ENCODE measurements at regions not wholly inside any gene's neighbourhood (a gene's known extent, or its start where the extent isn't known, plus 50 kb on each side); places are given as distances from the start of the nearest gene placed in this dataset.

DNA sequence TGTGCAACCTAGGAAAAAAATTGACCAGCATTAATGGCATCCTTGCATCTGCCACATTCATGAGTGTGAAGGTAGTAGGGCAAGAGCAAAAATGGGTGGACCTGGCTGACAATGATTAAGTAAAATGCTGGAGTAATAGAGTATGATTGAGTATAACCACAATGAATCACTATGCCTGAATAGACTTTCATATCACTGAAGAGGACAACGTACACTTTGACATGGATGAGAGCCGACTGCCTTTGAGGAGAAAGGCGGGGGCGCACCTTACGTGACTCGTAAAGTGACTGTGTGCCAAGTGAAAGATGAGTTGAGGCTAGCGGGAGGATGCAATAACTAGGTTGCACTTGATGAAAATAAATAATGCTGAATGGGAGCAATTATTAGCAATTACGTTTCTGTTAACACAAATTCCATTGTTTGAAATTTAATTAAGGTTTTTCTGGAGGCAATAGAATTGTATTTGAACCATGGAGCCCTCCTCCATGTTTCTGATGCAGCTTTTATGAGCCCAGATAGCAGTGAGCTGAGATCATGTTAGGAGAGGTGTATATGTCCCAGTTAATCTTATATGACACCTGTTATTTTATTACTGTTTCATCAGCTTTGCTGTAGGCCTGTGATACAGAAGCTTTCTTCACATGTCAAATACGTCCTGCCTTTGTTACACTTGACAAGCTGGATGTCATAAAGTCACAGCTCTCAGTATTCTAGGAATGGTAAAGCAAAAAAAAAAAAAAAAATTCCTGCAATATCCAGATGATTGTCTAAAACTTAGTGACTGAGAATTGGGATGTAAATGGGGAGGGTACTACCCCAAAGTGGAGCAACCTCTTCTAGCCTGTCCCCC lies 596.5 kb downstream of the NXPH1 start:
- Histone ChIP-seq H3K9ac (ENCODE audit: control insufficient read depth, extremely low read depth, insufficient read depth, low read length) (no peak overlapping the region), H3K27ac (ENCODE audit: control insufficient read depth, insufficient read depth, low read length) (no peak overlapping the region), H3K36me3 (ENCODE audit: control insufficient read depth in 2 of 2, extremely low read depth in 1 of 2, insufficient read depth in 2 of 2, low read length in 2 of 2) (no peaks in the 10 kb centered on the region), H3K4me2 (ENCODE audit: control insufficient read depth, extremely low read depth, insufficient read depth, low read depth, low read length) (no peak overlapping the region), H3K9me3 (ENCODE audit: control insufficient read depth, low read depth, low read length) (no peaks in the 10 kb centered on the region), H3K27me3 (ENCODE audit: control insufficient read depth, extremely low read depth, insufficient read depth, low read length) (no peaks in the 10 kb centered on the region), H3K4me3 (ENCODE audit: control insufficient read depth in 2 of 3, extremely low read depth in 1 of 3, insufficient read depth in 2 of 3, low read depth in 1 of 3, low read length in 3 of 3) (no peak overlapping the region), H3K79me2 (ENCODE audit: control insufficient read depth, insufficient read depth, low read length) (no peaks in the 10 kb centered on the region), H4K20me1 (ENCODE audit: control insufficient read depth, extremely low read depth, insufficient read depth, low read length) (no peaks in the 10 kb centered on the region), H3K9me1 (ENCODE audit: control insufficient read depth, extremely low read depth, insufficient read depth, low read length) (no peaks in the 10 kb centered on the region), H3K4me1 (ENCODE audit: control insufficient read depth, extremely low read depth, insufficient read depth, low read length) (no peaks in the 10 kb centered on the region), H2AFZ (ENCODE audit: control insufficient read depth, low read length) (no peak overlapping the region)
- TF ChIP-seq, protein P1, sequence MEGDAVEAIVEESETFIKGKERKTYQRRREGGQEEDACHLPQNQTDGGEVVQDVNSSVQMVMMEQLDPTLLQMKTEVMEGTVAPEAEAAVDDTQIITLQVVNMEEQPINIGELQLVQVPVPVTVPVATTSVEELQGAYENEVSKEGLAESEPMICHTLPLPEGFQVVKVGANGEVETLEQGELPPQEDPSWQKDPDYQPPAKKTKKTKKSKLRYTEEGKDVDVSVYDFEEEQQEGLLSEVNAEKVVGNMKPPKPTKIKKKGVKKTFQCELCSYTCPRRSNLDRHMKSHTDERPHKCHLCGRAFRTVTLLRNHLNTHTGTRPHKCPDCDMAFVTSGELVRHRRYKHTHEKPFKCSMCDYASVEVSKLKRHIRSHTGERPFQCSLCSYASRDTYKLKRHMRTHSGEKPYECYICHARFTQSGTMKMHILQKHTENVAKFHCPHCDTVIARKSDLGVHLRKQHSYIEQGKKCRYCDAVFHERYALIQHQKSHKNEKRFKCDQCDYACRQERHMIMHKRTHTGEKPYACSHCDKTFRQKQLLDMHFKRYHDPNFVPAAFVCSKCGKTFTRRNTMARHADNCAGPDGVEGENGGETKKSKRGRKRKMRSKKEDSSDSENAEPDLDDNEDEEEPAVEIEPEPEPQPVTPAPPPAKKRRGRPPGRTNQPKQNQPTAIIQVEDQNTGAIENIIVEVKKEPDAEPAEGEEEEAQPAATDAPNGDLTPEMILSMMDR (optimal IDR thresholded peaks at IDR 0.05 in 1 of 3, IDR thresholded peaks at IDR 0.05 in 1 of 3, conservative IDR thresholded peaks at IDR 0.05 in 1 of 3; ENCODE audit: extremely low read depth in 1 of 3, insufficient read depth in 2 of 3, low read length in 3 of 3), result no peak
- TF ChIP-seq EZH2 (IDR thresholded peaks at IDR 0.05; ENCODE audit: low read length), result no peak
- no peak for FAIRE-seq
- no peak for DNase-seq (ENCODE audit: low read depth, low spot score)
- dilution Hi-C loops (cut with MboI; ENCODE audit: extremely low pct_ligation_motif_present, low sequenced_read_pairs), result no loop called here

DNA sequence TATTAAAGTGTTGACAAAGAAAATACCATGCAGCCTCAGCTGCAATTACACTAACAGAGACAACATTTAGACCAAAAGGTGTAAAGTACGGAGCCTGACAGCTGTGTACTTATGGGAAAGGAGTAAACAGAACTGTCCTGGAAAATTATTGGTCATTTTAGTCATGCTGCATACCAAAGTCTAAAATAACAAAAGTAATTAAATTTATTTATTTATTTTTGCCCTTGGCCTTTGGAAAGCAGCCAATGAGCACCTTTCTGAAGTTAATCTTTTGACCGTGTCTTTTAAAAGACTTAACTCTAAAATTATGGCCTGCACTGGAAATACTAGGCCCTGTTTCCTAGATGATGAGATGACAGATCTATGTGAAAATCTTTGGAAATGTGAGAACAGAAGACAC lies 597.6 kb downstream of the NXPH1 start:
- FAIRE-seq (no peak), DNase-seq (ENCODE audit: low read depth, low spot score) (no peak)
- Histone ChIP-seq H3K4me2 (ENCODE audit: control insufficient read depth, extremely low read depth, insufficient read depth, low read depth, low read length) (no peak overlapping the region), H3K9me1 (ENCODE audit: control insufficient read depth, extremely low read depth, insufficient read depth, low read length) (no peaks in the 10 kb centered on the region), H3K27ac (ENCODE audit: control insufficient read depth, insufficient read depth, low read length) (no peak overlapping the region), H3K79me2 (ENCODE audit: control insufficient read depth, insufficient read depth, low read length) (no peaks in the 10 kb centered on the region), H4K20me1 (ENCODE audit: control insufficient read depth, extremely low read depth, insufficient read depth, low read length) (no peaks in the 10 kb centered on the region), H3K9ac (ENCODE audit: control insufficient read depth, extremely low read depth, insufficient read depth, low read length) (no peak overlapping the region), H3K4me3 (ENCODE audit: control insufficient read depth in 2 of 3, extremely low read depth in 1 of 3, insufficient read depth in 2 of 3, low read depth in 1 of 3, low read length in 3 of 3) (no peak overlapping the region), H2AFZ (ENCODE audit: control insufficient read depth, low read length) (no peak overlapping the region), H3K9me3 (ENCODE audit: control insufficient read depth, low read depth, low read length) (no peaks in the 10 kb centered on the region), H3K36me3 (ENCODE audit: control insufficient read depth in 2 of 2, extremely low read depth in 1 of 2, insufficient read depth in 2 of 2, low read length in 2 of 2) (no peaks in the 10 kb centered on the region), H3K27me3 (ENCODE audit: control insufficient read depth, extremely low read depth, insufficient read depth, low read length) (no peaks in the 10 kb centered on the region), H3K4me1 (ENCODE audit: control insufficient read depth, extremely low read depth, insufficient read depth, low read length) (no peaks in the 10 kb centered on the region)
- TF ChIP-seq, protein P1 (optimal IDR thresholded peaks at IDR 0.05 in 1 of 3, IDR thresholded peaks at IDR 0.05 in 1 of 3, conservative IDR thresholded peaks at IDR 0.05 in 1 of 3; ENCODE audit: extremely low read depth in 1 of 3, insufficient read depth in 2 of 3, low read length in 3 of 3), result no peak
- no peak for TF ChIP-seq EZH2 (IDR thresholded peaks at IDR 0.05; ENCODE audit: low read length)
- dilution Hi-C loops (cut with MboI; ENCODE audit: extremely low pct_ligation_motif_present, low sequenced_read_pairs), result no loop called here

All from keratinocyte (primary cell).